Calu3 (cell line): ENCODE measurements at regions not wholly inside any gene's neighbourhood (a gene's known extent, or its start where the extent isn't known, plus 50 kb on each side); places are given as distances from the start of the nearest gene placed in this dataset.
"Not testable (repeated sequence)": the region's sequence is repeated elsewhere in the genome, so short reads cannot be mapped to it uniquely, and the experiment has no call there.

Experiments
- BruUV-seq: library from RNA; stranded (reverse); fragments of 400-500 nt; replicated peaks from 2 replicates; lab custom pipeline; 2021; lab: Mats Ljungman, UMichigan
- CTCF ChIA-PET: fragments of 300-600 bp; sonication (Branson Sonifier 250); formaldehyde crosslinking; loops from one replicate; lab custom pipeline; 2022; ENCODE audit warnings: antibody characterized with exemption; lab: Charles Lee
- DNase-seq: peaks from one replicate; pipeline ENCODE4 v3.0.0; 2022
- H3K27ac Mint-ChIP-seq: one replicate; pipeline ENCODE4 v1.8.0; 2022; ENCODE audit warnings: mixed read lengths; ENCODE audit not compliant: unreplicated experiment
- H3K27me3 Mint-ChIP-seq: one replicate; pipeline ENCODE4 v1.8.0; 2022; ENCODE audit warnings: mixed read lengths; ENCODE audit not compliant: unreplicated experiment
- H3K36me3 Mint-ChIP-seq: one replicate; pipeline ENCODE4 v1.8.0; 2022; ENCODE audit warnings: mild to moderate bottlenecking, moderate library complexity, mixed read lengths; ENCODE audit not compliant: insufficient read depth, unreplicated experiment
- H3K4me1 Mint-ChIP-seq: one replicate; pipeline ENCODE4 v1.8.0; 2022; ENCODE audit warnings: mild to moderate bottlenecking, low read depth, mixed read lengths; ENCODE audit not compliant: unreplicated experiment
- H3K4me3 Mint-ChIP-seq: one replicate; pipeline ENCODE4 v1.8.0; 2022; ENCODE audit warnings: mild to moderate bottlenecking, low read depth, moderate library complexity, mixed read lengths; ENCODE audit not compliant: unreplicated experiment
- H3K9me3 Mint-ChIP-seq: one replicate; pipeline ENCODE4 v1.8.0; 2022; ENCODE audit warnings: low read depth, mixed read lengths; ENCODE audit not compliant: unreplicated experiment
- intact Hi-C: fragments of 100-400 bp; cut with micrococcal nuclease; formaldehyde crosslinking; loops from one replicate; pipeline ENCODE4 v1.10.0; 2022; ENCODE audit not compliant: unreplicated experiment
- TF ChIP-seq, protein P1 (sequence below): fragments of 200-600 bp; IDR thresholded peaks from one replicate; pipeline ENCODE4 v1.8.0; 2022; ENCODE audit warnings: antibody characterized with exemption; ENCODE audit not compliant: unreplicated experiment

DNA sequence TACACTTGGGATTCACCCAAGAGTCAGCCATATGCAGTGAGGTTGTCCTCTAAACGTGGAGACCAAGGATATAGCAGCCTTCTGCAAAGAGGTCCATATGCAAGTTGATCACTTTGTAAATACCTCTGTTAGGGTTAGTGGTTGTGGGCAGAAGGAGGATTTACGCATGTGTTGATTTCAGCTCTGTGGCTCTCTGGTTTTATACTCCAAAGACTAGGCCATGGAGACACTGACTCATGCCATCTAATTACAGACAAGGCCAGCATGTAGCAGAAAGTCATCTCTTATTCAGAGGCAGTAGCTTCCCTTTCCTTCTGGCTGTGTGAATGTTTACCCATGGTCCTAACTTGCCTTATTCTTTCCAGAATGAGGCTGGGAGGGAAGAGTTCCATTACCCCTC lies 140.9 kb upstream of the GOLGA6L4 start:
- BruUV-seq, H3K9me3 Mint-ChIP-seq, H3K4me3 Mint-ChIP-seq, H3K4me1 Mint-ChIP-seq, H3K27ac Mint-ChIP-seq, intact Hi-C loops, CTCF ChIA-PET, H3K36me3 Mint-ChIP-seq, DNase-seq, H3K27me3 Mint-ChIP-seq: not testable (repeated sequence)

DNA sequence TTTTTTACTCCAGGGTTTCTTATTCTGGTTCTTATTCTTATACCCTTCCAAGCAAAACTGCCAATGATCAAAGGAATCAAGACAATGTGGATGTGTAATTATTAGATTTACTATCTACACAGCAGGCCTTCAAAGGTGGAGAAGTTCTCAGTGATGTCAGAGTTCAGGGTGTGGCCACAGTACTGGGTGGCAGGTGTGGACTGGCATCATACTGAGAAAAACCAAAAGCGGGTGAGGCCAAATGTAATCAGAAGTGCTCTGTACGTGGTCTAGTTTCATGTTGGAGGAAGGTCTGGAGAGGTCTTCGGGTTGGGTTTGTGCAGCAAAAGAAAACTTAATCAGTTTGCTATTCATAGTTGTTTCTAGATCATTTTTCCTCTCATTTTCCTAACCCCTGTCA lies 138.5 kb upstream of the GOLGA6L4 start:
- intact Hi-C loops, H3K4me3 Mint-ChIP-seq, H3K9me3 Mint-ChIP-seq, H3K4me1 Mint-ChIP-seq, H3K27ac Mint-ChIP-seq, H3K27me3 Mint-ChIP-seq, DNase-seq, BruUV-seq, H3K36me3 Mint-ChIP-seq, CTCF ChIA-PET: not testable (repeated sequence)

DNA sequence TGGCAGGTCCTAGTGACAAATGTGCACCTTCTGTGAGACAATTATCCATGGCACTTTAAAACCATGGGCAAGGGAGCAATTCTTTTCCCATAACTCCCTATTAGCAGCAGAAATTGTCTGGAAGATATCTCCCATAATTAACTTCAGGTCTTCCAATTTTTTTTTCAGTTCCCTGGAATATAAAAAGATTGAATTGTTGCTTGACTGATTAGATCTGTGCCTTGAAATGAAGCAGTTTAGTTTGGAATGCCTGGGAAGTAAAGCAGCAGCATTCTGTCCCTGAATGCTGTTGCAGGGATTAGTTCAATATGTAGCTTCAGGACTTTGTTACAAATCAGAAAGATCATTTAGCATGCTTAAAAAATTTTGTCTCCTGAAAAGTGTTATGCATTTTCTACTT lies 137.0 kb upstream of the GOLGA6L4 start:
- intact Hi-C loops: no loop called here
- Mint-ChIP-seq H3K36me3 (no peaks in the 10 kb centered on the region), H3K27me3 (peaks cover 12% of the 10 kb centered on the region), H3K4me3 (no peak overlapping the region), H3K4me1 (no peaks in the 10 kb centered on the region), H3K9me3 (no peaks in the 10 kb centered on the region), H3K27ac (no peak overlapping the region)
- no TSS peak for BruUV-seq
- DNase-seq: no peak
- CTCF ChIA-PET: no interaction called here
- TF ChIP-seq, protein P1, sequence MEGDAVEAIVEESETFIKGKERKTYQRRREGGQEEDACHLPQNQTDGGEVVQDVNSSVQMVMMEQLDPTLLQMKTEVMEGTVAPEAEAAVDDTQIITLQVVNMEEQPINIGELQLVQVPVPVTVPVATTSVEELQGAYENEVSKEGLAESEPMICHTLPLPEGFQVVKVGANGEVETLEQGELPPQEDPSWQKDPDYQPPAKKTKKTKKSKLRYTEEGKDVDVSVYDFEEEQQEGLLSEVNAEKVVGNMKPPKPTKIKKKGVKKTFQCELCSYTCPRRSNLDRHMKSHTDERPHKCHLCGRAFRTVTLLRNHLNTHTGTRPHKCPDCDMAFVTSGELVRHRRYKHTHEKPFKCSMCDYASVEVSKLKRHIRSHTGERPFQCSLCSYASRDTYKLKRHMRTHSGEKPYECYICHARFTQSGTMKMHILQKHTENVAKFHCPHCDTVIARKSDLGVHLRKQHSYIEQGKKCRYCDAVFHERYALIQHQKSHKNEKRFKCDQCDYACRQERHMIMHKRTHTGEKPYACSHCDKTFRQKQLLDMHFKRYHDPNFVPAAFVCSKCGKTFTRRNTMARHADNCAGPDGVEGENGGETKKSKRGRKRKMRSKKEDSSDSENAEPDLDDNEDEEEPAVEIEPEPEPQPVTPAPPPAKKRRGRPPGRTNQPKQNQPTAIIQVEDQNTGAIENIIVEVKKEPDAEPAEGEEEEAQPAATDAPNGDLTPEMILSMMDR: no peak

DNA sequence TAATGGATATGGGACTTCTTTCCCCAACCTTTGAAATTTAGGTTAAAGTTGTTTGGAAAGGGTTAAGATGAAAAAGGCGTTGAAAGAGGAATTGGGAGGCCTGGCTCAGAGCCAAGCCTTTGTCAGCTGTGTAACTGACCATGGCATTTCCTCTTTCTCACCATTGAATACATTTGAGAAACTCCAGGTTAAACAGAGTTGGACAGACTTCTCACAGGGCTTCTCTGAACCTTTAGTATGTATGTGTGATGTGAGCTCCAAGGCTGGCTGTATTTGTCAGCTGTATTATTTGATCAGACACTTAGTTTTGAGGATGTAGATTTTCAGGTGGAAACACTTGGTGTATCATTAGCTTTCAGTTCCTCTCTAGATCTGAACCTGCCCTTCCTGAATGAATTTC lies 136.4 kb upstream of the GOLGA6L4 start:
- peak; percentile 20 for DNase-seq
- TF ChIP-seq, protein P1: no peak
- H3K9me3 Mint-ChIP-seq: no peaks in the 10 kb centered on the region
- H3K27me3 Mint-ChIP-seq: peaks cover 12% of the 10 kb centered on the region
- no peak overlapping the region for H3K27ac Mint-ChIP-seq
- no peaks in the 10 kb centered on the region for H3K4me1 Mint-ChIP-seq
- BruUV-seq: no TSS peak
- intact Hi-C loops: no loop called here
- no peak overlapping the region for H3K4me3 Mint-ChIP-seq
- H3K36me3 Mint-ChIP-seq: no peaks in the 10 kb centered on the region
- CTCF ChIA-PET: no interaction called here

DNA sequence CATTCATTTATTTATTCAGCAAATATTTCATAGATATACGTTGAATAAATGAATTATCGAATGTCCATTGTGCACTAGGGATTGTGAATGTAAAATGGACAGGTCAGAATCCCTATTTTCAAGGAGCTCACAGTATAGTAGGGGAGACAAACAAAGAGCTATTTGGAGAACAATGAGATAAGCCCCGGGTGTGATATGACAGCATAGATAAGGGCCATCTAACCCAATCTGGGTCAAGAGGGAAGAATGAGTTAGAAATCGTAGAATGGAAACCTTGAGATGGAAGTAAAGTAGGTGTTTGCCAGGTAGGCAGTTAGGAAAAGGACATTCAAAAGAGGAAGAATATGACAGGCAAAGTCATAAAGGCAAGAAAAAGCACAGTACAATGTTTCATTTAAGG lies 132.2 kb upstream of the GOLGA6L4 start:
- intact Hi-C loops: loop anchor here (10.0 kb wide), 1 partner anchor 1869 kb away; no protein-coding TSS in a partner anchor
- CTCF ChIA-PET: no interaction called here
- no peaks in the 10 kb centered on the region for H3K9me3 Mint-ChIP-seq
- BruUV-seq: no TSS peak
- H3K4me1 Mint-ChIP-seq: no peaks in the 10 kb centered on the region
- H3K4me3 Mint-ChIP-seq: no peak overlapping the region
- TF ChIP-seq, protein P1: no peak
- no peaks in the 10 kb centered on the region for H3K36me3 Mint-ChIP-seq
- H3K27me3 Mint-ChIP-seq: peaks cover 12% of the 10 kb centered on the region
- no peak for DNase-seq
- no peak overlapping the region for H3K27ac Mint-ChIP-seq
